ENCODE measurements at regions not wholly inside any gene's neighbourhood (a gene's known extent, or its start where the extent isn't known, plus 50 kb on each side); places are given as distances from the start of the nearest gene placed in this dataset.

DNA sequence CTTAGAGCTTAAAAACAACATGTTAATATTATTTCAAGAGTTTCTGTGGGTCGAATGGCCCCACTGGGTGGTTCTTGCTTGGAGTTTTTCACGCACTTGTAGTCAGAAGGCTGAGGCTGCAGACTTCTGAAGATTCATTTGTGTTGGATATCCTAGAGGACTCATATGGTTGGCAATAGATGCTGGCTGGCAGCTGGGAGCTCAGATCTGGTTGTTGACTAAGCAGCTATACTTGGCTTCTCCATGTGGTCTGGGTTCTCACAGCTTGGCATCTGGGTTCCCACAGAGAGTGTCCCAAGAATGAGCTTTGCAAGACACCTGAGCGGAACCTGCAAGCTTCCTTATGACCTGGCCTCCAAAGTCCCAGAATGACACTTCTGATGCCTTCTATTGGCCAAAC lies 163.9 kb upstream of the ZC3H12C start:
- no peak for TF ChIP-seq CTCF (IDR thresholded peaks at IDR 0.05)
- TF ChIP-seq POLR2AphosphoS5 (IDR thresholded peaks at IDR 0.05; ENCODE audit: insufficient read depth in 1 of 2, low read depth in 1 of 2): no peak
